HCT116 (cell line): ENCODE measurements at regions not wholly inside any gene's neighbourhood (a gene's known extent, or its start where the extent isn't known, plus 50 kb on each side); places are given as distances from the start of the nearest gene placed in this dataset.

Source experiments
- ATAC-seq: fragments of 200-7000 bp; cut with Tn5 transposase; 2 replicates; pipeline ENCODE4 v1.9.1; 2020; ENCODE audit warnings: mild to moderate bottlenecking, moderate library complexity
- BruUV-seq: library from RNA; stranded (reverse); fragments of 400-500 nt; replicated peaks from 2 replicates; lab custom pipeline; 2021; lab: Mats Ljungman, UMichigan
- CTCF ChIA-PET: fragments of 300-600 bp; sonication (Branson Sonifier 250); formaldehyde crosslinking; loops from one replicate; lab custom pipeline; 2021; ENCODE audit warnings: antibody characterized with exemption; lab: Charles Lee
- POLR2A ChIA-PET: fragments of 300-600, 350-600 bp; sonication (Branson Sonifier 250); formaldehyde crosslinking; loops from one replicate; lab custom pipeline; 2021; ENCODE audit warnings: antibody characterized with exemption; lab: Charles Lee
- RAD21 ChIA-PET, 2 experiments: fragments of 300-600 bp; sonication (Branson Sonifier 250); formaldehyde crosslinking; loops; one replicate each; lab custom pipeline; 2023; ENCODE audit warnings: low total read pairs in 2 of 2; ENCODE audit not compliant: uncharacterized antibody in 2 of 2, unreplicated experiment in 2 of 2, low non-redundant PET in 1 of 2; lab: Charles Lee
- DNase-seq: peaks from one replicate; pipeline ENCODE4 v3.0.0-alpha.2; 2010; ENCODE audit warnings: low read depth, low spot score
- H2AFZ ChIP-seq: fragments of 200-600 bp; shearing (Covaris generic), sonication (generic); 2 replicates; pipeline ENCODE4 v1.6.1; 2017; ENCODE audit warnings: low read depth, mixed run types, mixed read lengths, antibody characterized with exemption, low read length; ENCODE audit not compliant: poor library complexity, severe bottlenecking
- H3K27ac ChIP-seq: 2 replicates; pipeline ENCODE4 v1.5.1; 2012; ENCODE audit warnings: low read depth, low read length
- H3K27me3 ChIP-seq: fragments of 200-600 bp; sonication (generic); 2 replicates; pipeline ENCODE4 v1.6.1; 2016; ENCODE audit warnings: mixed run types, low read length, mixed read lengths; ENCODE audit not compliant: insufficient read depth
- H3K36me3 ChIP-seq, 2 experiments: fragments of 200-500 bp in 1 of 2; fragments of 200-600 bp in 1 of 2; sonication (Bioruptor generic) in 1 of 2; sonication (generic) in 1 of 2; 2 replicates each; pipeline versions ENCODE4 v1.5.1 to v1.6.1; 2014 to 2016; ENCODE audit warnings: low read length in 2 of 2, inconsistent platforms in 1 of 2, mixed read lengths in 1 of 2, mixed run types in 1 of 2; ENCODE audit not compliant: insufficient read depth in 2 of 2, control insufficient read depth in 1 of 2
- H3K4me1 ChIP-seq, 2 experiments: fragments of 200-600 bp in 1 of 2; sonication (generic) in 1 of 2; 2 replicates each; pipeline versions ENCODE4 v1.5.1 to v1.6.1; 2012 to 2017; ENCODE audit warnings: low read length in 2 of 2, inconsistent platforms in 1 of 2, mild to moderate bottlenecking in 1 of 2, mixed read lengths in 1 of 2, mixed run types in 1 of 2, moderate library complexity in 1 of 2; ENCODE audit not compliant: insufficient read depth in 2 of 2, control insufficient read depth in 1 of 2
- H3K4me2 ChIP-seq: fragments of 200-600 bp; sonication (generic); 2 replicates; pipeline ENCODE4 v1.6.1; 2017; ENCODE audit warnings: mixed run types, low read length, mixed read lengths
- H3K4me3 ChIP-seq, 2 experiments: fragments of 200-600 bp in 1 of 2; sonication (generic) in 1 of 2; replicated peaks in 1 of 2; 2 replicates each; pipeline ENCODE4 v1.5.1; 2011 to 2016; ENCODE audit warnings: low read length in 2 of 2, control low read depth in 1 of 2, low read depth in 1 of 2, mild to moderate bottlenecking in 1 of 2, mixed read lengths in 1 of 2, mixed run types in 1 of 2
- H3K79me2 ChIP-seq: fragments of 200-600 bp; sonication (generic); 2 replicates; pipeline ENCODE4 v1.6.1; 2017; ENCODE audit warnings: mild to moderate bottlenecking, mixed run types, low read length, moderate library complexity, mixed read lengths; ENCODE audit not compliant: insufficient read depth
- H3K9ac ChIP-seq: fragments of 200-600 bp; sonication (generic); 2 replicates; pipeline ENCODE4 v1.6.1; 2016; ENCODE audit warnings: low read length, mixed read lengths
- H3K9me2 ChIP-seq: fragments of 200-600 bp; sonication (generic), shearing (Covaris generic); 2 replicates; pipeline ENCODE4 v1.6.1; 2017; ENCODE audit warnings: mixed run types, mild to moderate bottlenecking, moderate library complexity; ENCODE audit not compliant: insufficient read depth
- H3K9me3 ChIP-seq, 2 experiments: fragments of 200-500 bp in 1 of 2; fragments of 200-600 bp in 1 of 2; sonication (Bioruptor generic) in 1 of 2; sonication (generic) in 1 of 2; 2 replicates each; pipeline ENCODE4 v1.6.1; 2014 to 2017; ENCODE audit warnings: low read length in 2 of 2, mixed read lengths in 2 of 2, inconsistent platforms in 1 of 2, low read depth in 1 of 2, mild to moderate bottlenecking in 1 of 2, mixed run types in 1 of 2, moderate library complexity in 1 of 2; ENCODE audit not compliant: control insufficient read depth in 1 of 2, insufficient read depth in 1 of 2
- H4K20me1 ChIP-seq: fragments of 200-600 bp; sonication (generic), shearing (Covaris generic); 2 replicates; pipeline ENCODE4 v1.6.1; 2017; ENCODE audit warnings: mixed run types, mild to moderate bottlenecking, moderate library complexity; ENCODE audit not compliant: insufficient read depth
- ELF1 ChIP-seq: IDR thresholded peaks from 2 replicates; pipeline ENCODE4 v1.6.1; 2012; ENCODE audit warnings: low read depth, borderline replicate concordance
- EZH2 ChIP-seq: fragments of 200-600 bp; sonication (generic); IDR thresholded peaks from 2 replicates; pipeline ENCODE4 v1.6.1; 2017; ENCODE audit warnings: antibody characterized with exemption, mixed run types
- FOSL1 ChIP-seq: IDR thresholded peaks from 2 replicates; pipeline ENCODE4 v1.6.1; 2012; ENCODE audit warnings: low read depth
- JUND ChIP-seq: IDR thresholded peaks from 2 replicates; pipeline ENCODE4 v1.6.1; 2012
- POLR2A ChIP-seq: IDR thresholded peaks from 2 replicates; pipeline ENCODE4 v1.7.0; 2011; ENCODE audit warnings: borderline replicate concordance; ENCODE audit not compliant: insufficient read depth, insufficient read length; ENCODE audit errors: extremely low read depth
- RAD21 ChIP-seq: IDR thresholded peaks from 2 replicates; pipeline ENCODE4 v1.6.1; 2012; ENCODE audit warnings: low read depth, mild to moderate bottlenecking
- SP1 ChIP-seq: IDR thresholded peaks from 2 replicates; pipeline ENCODE4 v1.6.1; 2012; ENCODE audit warnings: low read depth
- SRF ChIP-seq: IDR thresholded peaks from 2 replicates; pipeline ENCODE4 v1.6.1; 2012; ENCODE audit warnings: low read depth
- YY1 ChIP-seq: IDR thresholded peaks from 2 replicates; pipeline ENCODE4 v1.6.1; 2011; ENCODE audit warnings: low read length, low read depth, moderate library complexity, mild to moderate bottlenecking; ENCODE audit not compliant: insufficient replicate concordance; ENCODE audit errors: extremely low read depth
- ZFX ChIP-seq: fragments of 450-650 bp; IDR thresholded peaks from 2 replicates; pipeline ENCODE4 v1.6.1; 2017
- ZNF274 ChIP-seq: fragments of 200-500 bp; sonication (Bioruptor generic); IDR thresholded peaks from 2 replicates; pipeline ENCODE4 v1.6.1; 2014; ENCODE audit warnings: mild to moderate bottlenecking, low read depth, low read length, inconsistent platforms
- intact Hi-C: fragments of 100-400 bp; cut with micrococcal nuclease; formaldehyde crosslinking; loops from 2 replicates; pipeline ENCODE4 v1.10.0; 2022
- TF ChIP-seq, protein P1 (sequence below): IDR thresholded peaks from 2 replicates; pipeline ENCODE4 v1.6.1; 2012

DNA sequence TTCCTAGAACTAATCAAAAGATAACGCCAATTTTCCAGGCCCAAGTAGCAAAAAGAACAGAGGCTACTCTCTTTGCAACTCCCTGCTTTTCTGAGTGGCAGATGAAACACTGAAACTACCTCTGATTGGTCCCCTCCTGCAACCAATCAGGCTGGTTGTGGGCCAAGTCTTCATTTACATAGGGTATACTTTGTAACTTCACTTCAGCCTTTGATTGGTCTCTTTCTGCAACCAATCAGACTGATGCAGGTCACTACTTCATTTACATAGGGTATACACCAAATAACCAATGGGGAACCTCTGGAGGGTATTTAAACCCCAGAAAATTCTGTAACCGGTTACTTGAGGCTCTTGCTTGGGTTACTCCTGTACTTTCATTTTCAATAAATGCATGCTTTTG lies 289.6 kb downstream of the MED10 start:
- no peak overlapping the region for H3K4me3 ChIP-seq
- no TSS peak for BruUV-seq
- TF ChIP-seq EZH2 (no peak), ZNF274 (no peak), JUND (no peak)
- H3K36me3 ChIP-seq, result no peaks in the 10 kb centered on the region
- H2AFZ ChIP-seq, result no peak overlapping the region
- no peak overlapping the region for H3K9ac ChIP-seq
- RAD21 ChIA-PET, result no interaction called here
- H3K27me3 ChIP-seq, result no peaks in the 10 kb centered on the region
- no peak overlapping the region for H3K4me2 ChIP-seq
- no peak overlapping the region for H3K27ac ChIP-seq
- no peaks in the 10 kb centered on the region for H3K9me3 ChIP-seq
- CTCF ChIA-PET, result no interaction called here
- H4K20me1 ChIP-seq, result no peaks in the 10 kb centered on the region
- DNase-seq (no peak), ATAC-seq (no peak)
- intact Hi-C loops, result no loop called here
- H3K79me2 ChIP-seq, result no peaks in the 10 kb centered on the region
- POLR2A ChIA-PET, result no interaction called here
- H3K9me2 ChIP-seq, result no peaks in the 10 kb centered on the region
- no peaks in the 10 kb centered on the region for H3K4me1 ChIP-seq

- H3K27me3 ChIP-seq, result no peaks in the 10 kb centered on the region
- no peak overlapping the region for H3K4me2 ChIP-seq
- no peaks in the 10 kb centered on the region for H3K4me1 ChIP-seq
- H3K27ac ChIP-seq, result no peak overlapping the region
- ChIA-PET RAD21 (no interaction called here), POLR2A (no interaction called here), CTCF (no interaction called here)
- no TSS peak for BruUV-seq
- H3K9me2 ChIP-seq, result no peaks in the 10 kb centered on the region
- H3K4me3 ChIP-seq, result no peak overlapping the region
- TF ChIP-seq FOSL1, result no peak
- no peak for TF ChIP-seq RAD21
- no peak for TF ChIP-seq SRF
- no peak for TF ChIP-seq YY1
- TF ChIP-seq, protein P1, sequence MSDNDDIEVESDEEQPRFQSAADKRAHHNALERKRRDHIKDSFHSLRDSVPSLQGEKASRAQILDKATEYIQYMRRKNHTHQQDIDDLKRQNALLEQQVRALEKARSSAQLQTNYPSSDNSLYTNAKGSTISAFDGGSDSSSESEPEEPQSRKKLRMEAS, result no peak
- TF ChIP-seq EZH2, result no peak
- no peak for TF ChIP-seq ELF1
- no peak for TF ChIP-seq SP1
- no peak for TF ChIP-seq POLR2A
- no peak for TF ChIP-seq ZFX
- DNase-seq (no peak), ATAC-seq (no peak)
- H4K20me1 ChIP-seq, result no peaks in the 10 kb centered on the region
- no peak overlapping the region for H3K9ac ChIP-seq
- H3K9me3 ChIP-seq, result no peaks in the 10 kb centered on the region
- H3K36me3 ChIP-seq, result no peaks in the 10 kb centered on the region
- H3K79me2 ChIP-seq, result no peaks in the 10 kb centered on the region
- intact Hi-C loops, result no loop called here
- H2AFZ ChIP-seq, result no peak overlapping the region
These were observed 290.8 kb downstream of the MED10 start for GRCh38 chr5:6087576-6087975.
